HG02678 (cell line): ENCODE measurements at regions not wholly inside any gene's neighbourhood (a gene's known extent, or its start where the extent isn't known, plus 50 kb on each side); places are given as distances from the start of the nearest gene placed in this dataset.

ENCODE experiments used
- ATAC-seq: cut with Tn5 transposase; IDR thresholded peaks from one replicate; pipeline ENCODE4 v1.9.1; 2021; ENCODE audit warnings: mild to moderate bottlenecking, moderate library complexity; ENCODE audit not compliant: unreplicated experiment

DNA sequence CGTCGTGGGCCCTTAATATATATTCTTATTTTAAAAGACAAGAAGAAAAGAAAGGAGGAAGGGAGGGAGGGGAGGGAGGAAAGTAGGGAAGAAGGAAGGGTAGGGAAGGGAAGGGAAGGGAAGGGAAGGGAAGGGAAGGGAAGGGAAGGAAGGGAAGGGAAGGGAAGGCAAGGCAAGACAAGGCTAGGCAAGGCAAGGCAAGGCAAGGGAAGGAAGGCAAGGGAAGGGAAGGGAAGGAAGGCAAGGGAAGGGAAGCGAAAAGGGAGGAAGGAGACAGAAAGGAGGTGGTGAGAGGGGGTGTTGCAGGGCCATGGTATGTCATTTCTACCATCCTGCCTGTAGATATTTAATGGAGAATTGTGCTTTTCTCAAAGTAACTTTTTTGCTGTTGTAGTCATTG is 83.9 kb upstream of the BTBD3 start:
- ATAC-seq = no peak

GRCh38 chr20:11838076-11838636 is 79.5 kb upstream of the BTBD3 start:
- ATAC-seq = no peak

DNA sequence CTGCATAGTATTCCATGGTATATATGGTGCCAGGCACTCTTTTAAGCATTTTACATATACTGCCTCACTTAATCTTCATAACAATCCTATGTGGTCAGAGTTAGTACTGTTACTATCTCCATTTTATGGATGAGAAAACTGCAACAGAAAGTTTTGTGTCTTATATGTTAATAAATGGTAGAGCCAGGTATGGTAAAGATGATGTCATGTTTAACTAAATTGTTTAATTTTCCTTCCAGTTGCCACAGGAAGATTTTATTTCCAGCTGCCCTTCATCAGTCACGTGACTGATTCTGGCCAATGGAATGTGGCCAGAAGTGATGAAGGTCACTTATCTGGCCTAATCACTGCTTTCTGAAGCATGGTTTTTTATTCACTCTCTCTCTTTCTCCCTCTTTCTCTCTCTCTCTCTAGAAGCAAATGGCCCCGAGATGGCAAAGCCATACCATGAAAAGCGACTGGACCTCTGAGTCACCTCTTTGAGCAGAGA is 75.7 kb upstream of the BTBD3 start:
- no peak for ATAC-seq

- no peak for ATAC-seq
Measured at GRCh38 chr20:11843289-11843688, 74.4 kb upstream of the BTBD3 start.

DNA sequence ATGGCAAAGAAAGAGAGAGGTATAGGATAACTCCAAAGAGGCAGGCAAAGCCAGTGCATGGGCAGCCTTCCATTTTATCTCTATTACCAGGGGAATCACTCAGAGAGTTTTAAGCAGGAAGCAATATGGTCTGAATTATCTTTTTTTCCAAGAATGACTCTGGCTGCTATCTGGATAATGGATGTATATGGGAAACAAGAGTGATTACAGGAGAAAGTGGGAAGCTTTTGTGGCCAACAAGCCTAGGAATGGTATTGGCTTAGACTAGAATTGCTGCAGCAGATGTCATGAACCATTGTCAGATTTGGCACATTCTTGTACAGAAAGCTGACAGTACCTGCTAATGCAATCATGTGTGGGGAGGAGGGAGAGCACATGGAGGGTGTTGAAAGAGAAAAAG is 73.0 kb upstream of the BTBD3 start:
- no peak for ATAC-seq

DNA sequence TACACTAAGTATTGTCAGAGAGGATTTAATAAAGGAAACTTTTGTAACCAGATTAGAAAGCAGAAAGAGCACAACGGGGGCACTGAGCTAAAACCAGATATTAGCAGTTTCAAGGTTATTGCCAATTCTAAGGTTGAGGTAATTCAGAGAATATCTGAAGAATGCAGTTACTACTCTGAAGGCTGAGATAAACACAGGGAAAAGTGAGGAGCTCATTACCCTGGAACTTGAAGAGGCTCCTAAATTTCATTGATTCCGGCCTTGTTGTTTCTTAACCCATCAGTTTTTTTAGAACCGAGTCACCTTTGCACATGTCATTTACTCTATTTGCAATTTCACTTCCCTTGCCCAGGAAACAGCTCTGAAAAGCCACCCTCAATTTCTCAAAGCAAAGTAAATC is 72.4 kb upstream of the BTBD3 start:
- ATAC-seq = no peak

DNA sequence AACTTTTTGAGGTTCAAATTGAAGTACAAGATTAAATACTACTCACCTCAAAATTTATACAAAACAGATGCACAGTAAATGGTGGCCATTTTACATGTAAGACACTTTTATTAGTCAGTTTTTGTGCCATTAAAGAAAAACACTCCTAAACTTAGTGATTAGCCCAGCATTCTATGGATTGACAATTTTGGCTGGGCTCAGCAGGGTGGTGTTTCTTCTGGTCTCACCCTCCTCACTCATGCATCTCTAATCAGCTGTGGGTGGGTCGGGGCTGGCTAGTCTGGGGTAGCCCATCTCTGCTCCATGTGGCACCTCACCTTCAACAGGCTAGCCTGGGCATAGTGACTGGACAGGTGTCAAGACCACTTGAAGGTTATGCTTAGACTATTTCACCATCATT is 71.6 kb upstream of the BTBD3 start:
- no peak for ATAC-seq

GRCh38 chr20:11847827-11848226 is 69.9 kb upstream of the BTBD3 start:
- no peak for ATAC-seq

DNA sequence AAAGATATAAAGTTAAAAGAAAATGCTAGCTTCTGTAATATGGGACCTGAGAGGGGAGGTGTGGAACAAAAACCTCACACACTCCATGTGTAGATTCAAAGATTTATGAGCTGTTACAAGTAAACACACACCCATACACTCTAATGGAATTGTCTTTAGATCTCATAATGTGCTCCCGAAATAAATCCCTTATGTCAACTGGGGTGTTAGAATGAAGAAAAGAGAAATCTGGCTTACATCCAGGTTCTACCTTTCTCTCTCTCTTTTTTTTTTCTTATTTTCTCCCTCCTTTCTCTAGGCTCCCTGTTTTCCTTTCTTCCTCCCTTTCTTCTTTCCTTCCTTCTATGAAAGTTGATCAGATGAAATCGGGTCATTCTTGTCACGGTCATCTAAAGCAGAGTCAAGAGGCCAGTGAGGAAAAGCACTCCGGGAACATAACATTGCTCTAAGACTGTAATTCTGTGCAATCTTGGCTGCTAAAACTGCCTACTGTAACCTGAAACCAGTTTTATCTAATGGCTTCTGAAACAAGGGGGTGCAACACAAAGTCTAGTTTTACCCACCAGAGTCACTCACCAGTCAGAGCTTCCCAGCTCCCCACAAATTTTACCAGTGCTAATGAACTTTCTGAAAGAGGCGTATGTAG is 68.3 kb upstream of the BTBD3 start:
- ATAC-seq = no peak

GRCh38 chr20:11849976-11850670 is 67.6 kb upstream of the BTBD3 start:
- ATAC-seq = no peak

DNA sequence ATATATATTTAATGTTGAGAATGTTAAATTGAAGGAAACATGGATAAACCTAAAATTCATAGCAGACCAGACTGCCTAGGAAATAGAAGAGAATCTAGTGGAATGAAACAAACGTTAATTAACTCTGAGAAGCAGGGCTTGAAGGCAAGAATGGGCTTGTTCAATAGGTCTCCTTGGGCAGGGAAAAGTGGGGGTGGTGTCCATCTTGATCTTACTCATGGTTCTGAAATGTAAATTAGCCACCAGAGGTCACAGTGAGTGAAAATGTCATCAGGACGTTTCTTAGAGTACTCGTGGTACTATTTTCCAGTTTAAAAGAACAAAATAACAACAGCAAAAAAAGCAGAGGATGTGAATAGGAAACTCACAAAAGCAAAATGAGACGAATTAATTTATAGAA is 66.8 kb upstream of the BTBD3 start:
- ATAC-seq = no peak

DNA sequence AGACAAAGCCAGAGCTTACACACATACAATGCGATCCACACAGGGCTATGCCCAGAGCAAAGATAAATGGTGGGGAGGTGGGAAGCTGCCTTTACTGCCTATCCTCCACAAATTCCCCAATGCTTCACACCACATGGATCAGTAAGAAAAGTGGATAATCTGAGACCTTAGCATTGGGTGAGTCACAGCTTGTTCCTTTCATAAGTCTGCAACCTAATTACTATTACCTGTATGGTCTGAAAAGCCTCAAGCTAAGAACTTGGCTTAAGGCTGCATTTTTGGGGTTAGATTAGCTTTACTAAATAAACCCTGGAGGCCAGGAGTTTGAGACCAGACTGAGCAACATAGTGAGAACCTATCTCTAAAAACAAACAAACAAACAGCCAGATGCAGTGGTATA is 66.0 kb upstream of the BTBD3 start:
- ATAC-seq = no peak

DNA sequence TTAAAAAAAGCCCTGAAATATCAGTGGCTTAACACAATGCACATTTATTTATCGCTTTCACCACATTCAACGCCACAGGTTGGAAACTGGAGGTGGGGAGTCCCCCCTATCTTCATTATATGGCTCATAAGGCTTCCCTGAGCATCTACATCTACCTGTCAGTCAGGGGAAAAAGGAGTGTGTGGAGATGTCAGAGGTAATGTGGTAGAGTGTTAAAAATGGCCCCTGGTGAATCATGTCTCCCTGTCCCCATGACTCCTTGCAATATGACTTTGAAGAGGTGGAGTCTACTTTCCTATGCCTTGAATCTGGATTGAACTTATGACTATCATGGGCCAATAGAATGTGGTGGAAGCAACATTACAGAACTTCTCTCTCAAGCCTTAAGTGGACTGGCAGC is 65.5 kb upstream of the BTBD3 start:
- ATAC-seq = no peak

- no peak for ATAC-seq
Measured at GRCh38 chr20:11852811-11853210, 64.9 kb upstream of the BTBD3 start.

- ATAC-seq = no peak
Measured at GRCh38 chr20:11853359-11853758, 64.3 kb upstream of the BTBD3 start.

GRCh38 chr20:11861479-11861878 is 56.2 kb upstream of the BTBD3 start:
- ATAC-seq = no peak

- ATAC-seq = no peak
Measured at GRCh38 chr20:11867291-11867919, 50.3 kb upstream of the BTBD3 start.
